ENCODE measurements at regions not wholly inside any gene's neighbourhood (a gene's known extent, or its start where the extent isn't known, plus 50 kb on each side); places are given as distances from the start of the nearest gene placed in this dataset.

DNA sequence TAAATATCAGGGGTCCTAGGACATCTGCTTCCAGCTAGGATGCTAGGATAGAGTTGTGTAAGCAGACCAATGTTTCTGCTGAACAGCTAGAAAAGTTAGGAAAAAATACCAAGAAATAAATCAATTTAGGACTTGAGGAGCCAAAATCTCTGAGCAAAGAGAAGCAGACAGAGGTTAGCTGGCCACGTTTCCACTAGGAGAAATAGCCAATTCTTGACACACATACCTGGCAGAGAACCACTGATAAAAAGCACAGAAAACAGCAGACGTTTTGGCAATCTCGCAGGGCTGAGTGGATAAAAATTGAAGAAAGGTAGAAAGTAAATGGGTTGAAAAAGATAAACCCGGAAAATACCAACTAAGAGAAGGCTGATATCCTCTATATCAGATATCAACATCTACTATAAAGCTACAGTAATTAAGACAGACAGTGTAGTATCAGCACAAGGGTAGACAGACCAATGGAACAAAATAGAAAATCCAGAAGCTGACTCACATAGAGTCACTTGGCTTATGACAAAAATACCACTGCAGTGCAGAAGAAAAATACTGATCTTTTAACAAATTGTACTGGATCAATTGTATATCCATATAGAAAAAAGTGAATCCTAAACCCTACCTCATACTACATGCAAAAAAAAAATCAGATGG is 306.1 kb upstream of the KLHL29 start:
- ATAC-seq (no peak), DNase-seq (ENCODE audit: low read depth in 1 of 2, low spot score in 1 of 2) (no peak), FAIRE-seq (no peak)
- H3K9me3 ChIP-seq = no peaks in the 10 kb centered on the region
- H3K4me2 ChIP-seq = no peak overlapping the region
- CTCF ChIA-PET = no interaction called here
- WGBS (ENCODE audit: missing lambda C conversion rate) = 2% methylated on average over 4 of the region's 4 CpGs
- no peak overlapping the region for H3K27ac ChIP-seq
- TF ChIP-seq CBX8 (IDR thresholded peaks at IDR 0.05) (no peak), NFE2L2 (conservative IDR thresholded peaks at IDR 0.05; ENCODE audit: low read length) (no peak), GATA3 (IDR thresholded peaks at IDR 0.05; ENCODE audit: borderline replicate concordance) (no peak), MAZ (IDR thresholded peaks at IDR 0.05; ENCODE audit: borderline replicate concordance, low read depth, low read length) (no peak), HOXA7 (CRISPR knock-in tag; IDR thresholded peaks at IDR 0.05) (no peak), RNF2 (IDR thresholded peaks at IDR 0.05; ENCODE audit: borderline replicate concordance, low read depth) (no peak), SMC3 (IDR thresholded peaks at IDR 0.05) (no peak), EP300 (IDR thresholded peaks at IDR 0.05) (no peak), CEBPB (IDR thresholded peaks at IDR 0.05) (no peak), JUNB (IDR thresholded peaks at IDR 0.05) (no peak), MAFK (IDR thresholded peaks at IDR 0.05; ENCODE audit: partially characterized antibody) (no peak), FOSL2 (IDR thresholded peaks at IDR 0.05) (no peak), FOSL2 (CRISPR knock-in tag; IDR thresholded peaks at IDR 0.05) (no peak), ZC3H11A (IDR thresholded peaks at IDR 0.05) (no peak), PHF8 (IDR thresholded peaks at IDR 0.05; ENCODE audit: borderline replicate concordance, low read depth) (no peak), POLR2A (IDR thresholded peaks at IDR 0.05; ENCODE audit: low read length) (no peak), CHD4 (IDR thresholded peaks at IDR 0.05; ENCODE audit: borderline replicate concordance) (no peak)
- TF ChIP-seq, protein P1, sequence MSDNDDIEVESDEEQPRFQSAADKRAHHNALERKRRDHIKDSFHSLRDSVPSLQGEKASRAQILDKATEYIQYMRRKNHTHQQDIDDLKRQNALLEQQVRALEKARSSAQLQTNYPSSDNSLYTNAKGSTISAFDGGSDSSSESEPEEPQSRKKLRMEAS (IDR thresholded peaks at IDR 0.05) = no peak
- TF ChIP-seq, protein P2, sequence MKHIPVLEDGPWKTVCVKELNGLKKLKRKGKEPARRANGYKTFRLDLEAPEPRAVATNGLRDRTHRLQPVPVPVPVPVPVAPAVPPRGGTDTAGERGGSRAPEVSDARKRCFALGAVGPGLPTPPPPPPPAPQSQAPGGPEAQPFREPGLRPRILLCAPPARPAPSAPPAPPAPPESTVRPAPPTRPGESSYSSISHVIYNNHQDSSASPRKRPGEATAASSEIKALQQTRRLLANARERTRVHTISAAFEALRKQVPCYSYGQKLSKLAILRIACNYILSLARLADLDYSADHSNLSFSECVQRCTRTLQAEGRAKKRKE (CRISPR knock-in tag; IDR thresholded peaks at IDR 0.05; ENCODE audit: low read depth) = no peak
- TF ChIP-seq, protein P3, sequence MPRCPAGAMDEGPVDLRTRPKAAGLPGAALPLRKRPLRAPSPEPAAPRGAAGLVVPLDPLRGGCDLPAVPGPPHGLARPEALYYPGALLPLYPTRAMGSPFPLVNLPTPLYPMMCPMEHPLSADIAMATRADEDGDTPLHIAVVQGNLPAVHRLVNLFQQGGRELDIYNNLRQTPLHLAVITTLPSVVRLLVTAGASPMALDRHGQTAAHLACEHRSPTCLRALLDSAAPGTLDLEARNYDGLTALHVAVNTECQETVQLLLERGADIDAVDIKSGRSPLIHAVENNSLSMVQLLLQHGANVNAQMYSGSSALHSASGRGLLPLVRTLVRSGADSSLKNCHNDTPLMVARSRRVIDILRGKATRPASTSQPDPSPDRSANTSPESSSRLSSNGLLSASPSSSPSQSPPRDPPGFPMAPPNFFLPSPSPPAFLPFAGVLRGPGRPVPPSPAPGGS (IDR thresholded peaks at IDR 0.05) = no peak
- POLR2A ChIA-PET = no interaction called here
- H3K4me3 ChIP-seq = no peak overlapping the region
- H3K4me1 ChIP-seq = no peaks in the 10 kb centered on the region

DNA sequence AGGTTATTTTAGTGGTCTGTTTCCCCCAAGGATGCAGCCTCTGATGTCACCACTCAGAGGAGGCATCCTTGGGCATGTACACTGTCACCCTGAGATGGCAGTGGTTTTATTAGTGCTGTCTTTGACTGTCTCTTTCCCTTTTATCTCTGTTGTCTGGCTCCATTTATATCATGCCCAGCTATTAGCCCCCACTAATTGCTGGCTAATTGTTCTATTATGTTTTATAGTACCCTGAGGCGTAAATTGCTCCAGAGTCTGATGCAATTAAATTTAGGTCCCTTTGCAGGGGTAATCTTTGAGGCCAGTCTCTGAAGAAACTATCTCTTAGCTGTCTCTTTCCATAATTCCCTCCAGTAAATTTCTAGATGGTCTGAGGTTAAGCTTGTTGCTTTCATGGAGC is 301.0 kb upstream of the KLHL29 start:
- TF ChIP-seq, protein P4, sequence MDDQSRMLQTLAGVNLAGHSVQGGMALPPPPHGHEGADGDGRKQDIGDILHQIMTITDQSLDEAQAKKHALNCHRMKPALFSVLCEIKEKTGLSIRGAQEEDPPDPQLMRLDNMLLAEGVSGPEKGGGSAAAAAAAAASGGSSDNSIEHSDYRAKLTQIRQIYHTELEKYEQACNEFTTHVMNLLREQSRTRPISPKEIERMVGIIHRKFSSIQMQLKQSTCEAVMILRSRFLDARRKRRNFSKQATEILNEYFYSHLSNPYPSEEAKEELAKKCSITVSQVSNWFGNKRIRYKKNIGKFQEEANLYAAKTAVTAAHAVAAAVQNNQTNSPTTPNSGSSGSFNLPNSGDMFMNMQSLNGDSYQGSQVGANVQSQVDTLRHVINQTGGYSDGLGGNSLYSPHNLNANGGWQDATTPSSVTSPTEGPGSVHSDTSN (IDR thresholded peaks at IDR 0.05) = no peak
- TF ChIP-seq, protein P5, sequence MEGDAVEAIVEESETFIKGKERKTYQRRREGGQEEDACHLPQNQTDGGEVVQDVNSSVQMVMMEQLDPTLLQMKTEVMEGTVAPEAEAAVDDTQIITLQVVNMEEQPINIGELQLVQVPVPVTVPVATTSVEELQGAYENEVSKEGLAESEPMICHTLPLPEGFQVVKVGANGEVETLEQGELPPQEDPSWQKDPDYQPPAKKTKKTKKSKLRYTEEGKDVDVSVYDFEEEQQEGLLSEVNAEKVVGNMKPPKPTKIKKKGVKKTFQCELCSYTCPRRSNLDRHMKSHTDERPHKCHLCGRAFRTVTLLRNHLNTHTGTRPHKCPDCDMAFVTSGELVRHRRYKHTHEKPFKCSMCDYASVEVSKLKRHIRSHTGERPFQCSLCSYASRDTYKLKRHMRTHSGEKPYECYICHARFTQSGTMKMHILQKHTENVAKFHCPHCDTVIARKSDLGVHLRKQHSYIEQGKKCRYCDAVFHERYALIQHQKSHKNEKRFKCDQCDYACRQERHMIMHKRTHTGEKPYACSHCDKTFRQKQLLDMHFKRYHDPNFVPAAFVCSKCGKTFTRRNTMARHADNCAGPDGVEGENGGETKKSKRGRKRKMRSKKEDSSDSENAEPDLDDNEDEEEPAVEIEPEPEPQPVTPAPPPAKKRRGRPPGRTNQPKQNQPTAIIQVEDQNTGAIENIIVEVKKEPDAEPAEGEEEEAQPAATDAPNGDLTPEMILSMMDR (IDR thresholded peaks at IDR 0.05) = no peak
- TF ChIP-seq RAD21 (conservative IDR thresholded peaks at IDR 0.05 in 1 of 2, IDR thresholded peaks at IDR 0.05 in 1 of 2) (no peak), MAFK (IDR thresholded peaks at IDR 0.05; ENCODE audit: partially characterized antibody) (no peak), CBX8 (IDR thresholded peaks at IDR 0.05) (no peak), SMC3 (IDR thresholded peaks at IDR 0.05) (no peak), RNF2 (IDR thresholded peaks at IDR 0.05; ENCODE audit: borderline replicate concordance, low read depth) (no peak), RFX5 (IDR thresholded peaks at IDR 0.05) (no peak), GATA3 (IDR thresholded peaks at IDR 0.05; ENCODE audit: borderline replicate concordance) (no peak), CHD2 (IDR thresholded peaks at IDR 0.05; ENCODE audit: low read length, partially characterized antibody) (no peak), JUN (IDR thresholded peaks at IDR 0.05) (no peak)
- TF ChIP-seq, protein P6, sequence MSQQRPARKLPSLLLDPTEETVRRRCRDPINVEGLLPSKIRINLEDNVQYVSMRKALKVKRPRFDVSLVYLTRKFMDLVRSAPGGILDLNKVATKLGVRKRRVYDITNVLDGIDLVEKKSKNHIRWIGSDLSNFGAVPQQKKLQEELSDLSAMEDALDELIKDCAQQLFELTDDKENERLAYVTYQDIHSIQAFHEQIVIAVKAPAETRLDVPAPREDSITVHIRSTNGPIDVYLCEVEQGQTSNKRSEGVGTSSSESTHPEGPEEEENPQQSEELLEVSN (IDR thresholded peaks at IDR 0.05; ENCODE audit: borderline replicate concordance, low read depth) = no peak
- no peak for ATAC-seq
- ChIA-PET CTCF (no interaction called here), POLR2A (no interaction called here)
- H3K27ac ChIP-seq = no peak overlapping the region
- no peak for DNase-seq (ENCODE audit: low read depth in 1 of 2, low spot score in 1 of 2)
- H3K4me1 ChIP-seq = no peaks in the 10 kb centered on the region
- H3K4me2 ChIP-seq = no peak overlapping the region
- whole genome bisulfite sequencing (ENCODE audit: missing lambda C conversion rate) = 4% methylated on average over 1 of the region's 1 CpG
- no peak for FAIRE-seq
- H3K4me3 ChIP-seq = no peak overlapping the region
- H3K9me3 ChIP-seq = no peaks in the 10 kb centered on the region
